SK-N-SH treated with all-trans-retinoic acid at 6 μM for 48 hours (cell line): ENCODE measurements at regions not wholly inside any gene's neighbourhood (a gene's known extent, or its start where the extent isn't known, plus 50 kb on each side); places are given as distances from the start of the nearest gene placed in this dataset.

Experiments used
- ARNTL ChIP-seq: fragments of 450-650 bp; formaldehyde crosslinking; IDR thresholded peaks from 2 replicates; pipeline ENCODE4 v1.5.0; 2020; ENCODE audit warnings: low read depth, mild to moderate bottlenecking, moderate library complexity, borderline replicate concordance
- CREB5 ChIP-seq: fragments of 250-450 bp; sonication (Bioruptor Pico); IDR thresholded peaks from 2 replicates; pipeline ENCODE4 v1.5.1; 2020; ENCODE audit warnings: low read depth, mild to moderate bottlenecking, moderate library complexity
- GLIS3 ChIP-seq: fragments of 250-450 bp; sonication (Bioruptor Pico); IDR thresholded peaks from 2 replicates; pipeline ENCODE4 v1.5.0; 2020; ENCODE audit warnings: mild to moderate bottlenecking, moderate library complexity
- ISL1 ChIP-seq: fragments of 250-450 bp; sonication (Bioruptor Pico); IDR thresholded peaks from 2 replicates; pipeline ENCODE4 v2.1.2; 2022; ENCODE audit warnings: mild to moderate bottlenecking, moderate library complexity
- PPARA ChIP-seq: fragments of 250-450 bp; sonication (Bioruptor Pico); IDR thresholded peaks from 2 replicates; pipeline ENCODE4 v1.5.0; 2020; ENCODE audit warnings: mild to moderate bottlenecking, borderline replicate concordance
- RARB ChIP-seq: fragments of 250-450 bp; sonication (Bioruptor Pico); IDR thresholded peaks from 2 replicates; pipeline ENCODE4 v1.8.0; 2021; ENCODE audit warnings: mild to moderate bottlenecking, moderate library complexity
- SNAI2 ChIP-seq: fragments of 250-450 bp; sonication (Bioruptor Pico); IDR thresholded peaks from 2 replicates; pipeline ENCODE4 v1.5.0; 2020; ENCODE audit warnings: mild to moderate bottlenecking, moderate library complexity
- ZFP3 ChIP-seq: fragments of 250-450 bp; sonication (Bioruptor Pico); IDR thresholded peaks from 2 replicates; pipeline ENCODE4 v1.5.0; 2020; ENCODE audit warnings: mild to moderate bottlenecking, moderate library complexity
- ZNF70 ChIP-seq: fragments of 450-650 bp; formaldehyde crosslinking; IDR thresholded peaks from 2 replicates; pipeline ENCODE4 v1.5.0; 2020; ENCODE audit warnings: mild to moderate bottlenecking, moderate library complexity
- ZNF8 ChIP-seq: fragments of 450-650 bp; formaldehyde crosslinking; IDR thresholded peaks from 2 replicates; pipeline ENCODE4 v1.5.0; 2020; ENCODE audit warnings: mild to moderate bottlenecking, moderate library complexity

- TF ChIP-seq ZFP3 (CRISPR knock-in tag) (no peak), SNAI2 (CRISPR knock-in tag) (no peak), ISL1 (CRISPR knock-in tag) (no peak), GLIS3 (CRISPR knock-in tag) (no peak), ARNTL (CRISPR knock-in tag) (no peak), RARB (CRISPR knock-in tag) (no peak), PPARA (no peak), CREB5 (no peak), ZNF70 (no peak), ZNF8 (CRISPR knock-in tag) (no peak)
Observed at GRCh38 chr4:123943976-123944375, 547.4 kb downstream of the SPRY1 start.
